HG03432 (cell line): ENCODE measurements at regions not wholly inside any gene's neighbourhood (a gene's known extent, or its start where the extent isn't known, plus 50 kb on each side); places are given as distances from the start of the nearest gene placed in this dataset.

Source experiments
- ATAC-seq: cut with Tn5 transposase; IDR thresholded peaks from one replicate; pipeline ENCODE4 v1.9.1; 2021; ENCODE audit warnings: mild to moderate bottlenecking, moderate library complexity; ENCODE audit not compliant: unreplicated experiment

- ATAC-seq: no peak
Measured at GRCh38 chr15:97654481-97655076, 305.9 kb upstream of the ARRDC4 start.

- no peak for ATAC-seq
Measured at GRCh38 chr15:97661796-97662195, 298.7 kb upstream of the ARRDC4 start.

GRCh38 chr15:97672586-97672985, 287.9 kb upstream of the ARRDC4 start:
- no peak for ATAC-seq

GRCh38 chr15:97678656-97679055, 281.8 kb upstream of the ARRDC4 start:
- no peak for ATAC-seq

GRCh38 chr15:97679106-97679688, 281.3 kb upstream of the ARRDC4 start:
- ATAC-seq: no peak

- ATAC-seq: no peak
Measured at GRCh38 chr15:97680606-97681220, 279.8 kb upstream of the ARRDC4 start.

- no peak for ATAC-seq
Measured at GRCh38 chr15:97683831-97684230, 276.7 kb upstream of the ARRDC4 start.

- no peak for ATAC-seq
Measured at GRCh38 chr15:97684249-97684648, 276.3 kb upstream of the ARRDC4 start.

- no peak for ATAC-seq
Measured at GRCh38 chr15:97686324-97686723, 274.2 kb upstream of the ARRDC4 start.

- ATAC-seq: no peak
Measured at GRCh38 chr15:97687654-97688053, 272.8 kb upstream of the ARRDC4 start.

GRCh38 chr15:97688177-97688576, 272.3 kb upstream of the ARRDC4 start:
- no peak for ATAC-seq

GRCh38 chr15:97688886-97689285, 271.6 kb upstream of the ARRDC4 start:
- ATAC-seq: no peak

GRCh38 chr15:97691078-97691477, 269.4 kb upstream of the ARRDC4 start:
- no peak for ATAC-seq

GRCh38 chr15:97691799-97692198, 268.7 kb upstream of the ARRDC4 start:
- ATAC-seq: no peak

- no peak for ATAC-seq
Measured at GRCh38 chr15:97692301-97693015, 268.0 kb upstream of the ARRDC4 start.

- ATAC-seq: no peak
Measured at GRCh38 chr15:97694456-97694855, 266.0 kb upstream of the ARRDC4 start.

GRCh38 chr15:97703400-97703799, 257.1 kb upstream of the ARRDC4 start:
- ATAC-seq: no peak

- no peak for ATAC-seq
Measured at GRCh38 chr15:97706059-97706458, 254.4 kb upstream of the ARRDC4 start.

GRCh38 chr15:97708252-97708651, 252.3 kb upstream of the ARRDC4 start:
- ATAC-seq: no peak

- ATAC-seq: no peak
Measured at GRCh38 chr15:97712530-97712929, 248.0 kb upstream of the ARRDC4 start.

- no peak for ATAC-seq
Measured at GRCh38 chr15:97717806-97718205, 242.7 kb upstream of the ARRDC4 start.

- no peak for ATAC-seq
Measured at GRCh38 chr15:97718509-97718908, 242.0 kb upstream of the ARRDC4 start.
